Mucosa of descending colon (tissue), 3 donors: ENCODE measurements at regions not wholly inside any gene's neighbourhood (a gene's known extent, or its start where the extent isn't known, plus 50 kb on each side); places are given as distances from the start of the nearest gene placed in this dataset.

Experiments used
- ATAC-seq: fragments of 200-7000 bp; cut with Tn5 transposase; one replicate; pipeline ENCODE4 v1.9.1; 2020; ENCODE audit warnings: mild to moderate bottlenecking, moderate library complexity
- DNase-seq, 3 donors: peaks; one replicate each; pipeline ENCODE4 v3.0.0-alpha.2; 2020
- H3K36me3 ChIP-seq: fragments of 200-600 bp; one replicate; pipeline ENCODE4 v1.8.0; 2021; ENCODE audit warnings: low read depth, mild to moderate bottlenecking
- H3K4me1 ChIP-seq: fragments of 200-600 bp; one replicate; pipeline ENCODE4 v1.8.0; 2021; ENCODE audit warnings: low read depth, mild to moderate bottlenecking
- H3K4me3 ChIP-seq: fragments of 200-600 bp; one replicate; pipeline ENCODE4 v1.8.0; 2021; ENCODE audit warnings: mild to moderate bottlenecking
- H3K9me3 ChIP-seq: fragments of 200-600 bp; one replicate; pipeline ENCODE4 v1.8.0; 2021; ENCODE audit warnings: mild to moderate bottlenecking
- CTCF ChIP-seq: fragments of 200-600 bp; IDR thresholded peaks from one replicate; pipeline ENCODE4 v1.8.0; 2022; ENCODE audit warnings: antibody characterized with exemption, mild to moderate bottlenecking
- intact Hi-C, 2 donors: fragments of 100-400 bp; cut with DNase I in 1 of 2; cut with micrococcal nuclease in 1 of 2; formaldehyde crosslinking; loops; one replicate each; pipeline versions ENCODE4 v1.11.0 to v1.11.1; 2022; cut with DNase I, micrococcal nuclease
- donor health status: DM: no; HTN: no; CAD: no; lungs with moderate emphysema.
- donor health status: DM: no; HTN: no; CAD: no.
- donor health status: DM: no; HTN: yes; CAD: no.

- ATAC-seq (no peak), DNase-seq (no peak)
- Histone ChIP-seq H3K4me1 (no peaks in the 10 kb centered on the region), H3K36me3 (no peaks in the 10 kb centered on the region), H3K9me3 (no peaks in the 10 kb centered on the region), H3K4me3 (no peak overlapping the region)
- TF ChIP-seq CTCF, result no peak
- intact Hi-C loops, result no loop called here
Measured at GRCh38 chr22:49476176-49476575, 351.5 kb downstream of the BRD1 start.

GRCh38 chr22:49475253-49475652, 352.4 kb downstream of the BRD1 start:
- no peaks in the 10 kb centered on the region for H3K9me3 ChIP-seq
- ATAC-seq (no peak), DNase-seq (no peak)
- no peak for TF ChIP-seq CTCF
- no peaks in the 10 kb centered on the region for H3K4me1 ChIP-seq
- H3K4me3 ChIP-seq, result no peak overlapping the region
- intact Hi-C loops, result no loop called here
- no peaks in the 10 kb centered on the region for H3K36me3 ChIP-seq

- no peak for ATAC-seq
- DNase-seq, result no peak
- H3K36me3 ChIP-seq, result no peaks in the 10 kb centered on the region
- TF ChIP-seq CTCF, result no peak
- no peaks in the 10 kb centered on the region for H3K9me3 ChIP-seq
- H3K4me1 ChIP-seq, result no peaks in the 10 kb centered on the region
- intact Hi-C loops, result no loop called here
- no peak overlapping the region for H3K4me3 ChIP-seq
Measured at GRCh38 chr22:49473286-49473685, 354.4 kb downstream of the BRD1 start.

- H3K4me3 ChIP-seq, result no peak overlapping the region
- no peaks in the 10 kb centered on the region for H3K4me1 ChIP-seq
- DNase-seq (no peak), ATAC-seq (no peak)
- intact Hi-C loops, result no loop called here
- no peak for TF ChIP-seq CTCF
- H3K9me3 ChIP-seq, result no peaks in the 10 kb centered on the region
- H3K36me3 ChIP-seq, result no peaks in the 10 kb centered on the region
Measured at GRCh38 chr22:49470741-49471503, 356.8 kb downstream of the BRD1 start.

- ATAC-seq (no peak), DNase-seq (no peak)
- no peaks in the 10 kb centered on the region for H3K9me3 ChIP-seq
- intact Hi-C loops, result no loop called here
- no peaks in the 10 kb centered on the region for H3K36me3 ChIP-seq
- H3K4me3 ChIP-seq, result no peak overlapping the region
- TF ChIP-seq CTCF, result no peak
- H3K4me1 ChIP-seq, result no peaks in the 10 kb centered on the region
Measured at GRCh38 chr22:49469896-49470740, 357.6 kb downstream of the BRD1 start.
